ENCODE measurements at regions not wholly inside any gene's neighbourhood (a gene's known extent, or its start where the extent isn't known, plus 50 kb on each side); places are given as distances from the start of the nearest gene placed in this dataset.
"Not testable (repeated sequence)": the region's sequence is repeated elsewhere in the genome, so short reads cannot be mapped to it uniquely, and the experiment has no call there.

GRCh38 chr2:111320965-111321364 is 200.3 kb downstream of the BCL2L11 start:
- not testable (repeated sequence) for DNase-seq

GRCh38 chr2:111323384-111323783 is 202.7 kb downstream of the BCL2L11 start:
- DNase-seq = not testable (repeated sequence)

GRCh38 chr2:111327726-111328125 is 207.0 kb downstream of the BCL2L11 start:
- DNase-seq = not testable (repeated sequence)

DNA sequence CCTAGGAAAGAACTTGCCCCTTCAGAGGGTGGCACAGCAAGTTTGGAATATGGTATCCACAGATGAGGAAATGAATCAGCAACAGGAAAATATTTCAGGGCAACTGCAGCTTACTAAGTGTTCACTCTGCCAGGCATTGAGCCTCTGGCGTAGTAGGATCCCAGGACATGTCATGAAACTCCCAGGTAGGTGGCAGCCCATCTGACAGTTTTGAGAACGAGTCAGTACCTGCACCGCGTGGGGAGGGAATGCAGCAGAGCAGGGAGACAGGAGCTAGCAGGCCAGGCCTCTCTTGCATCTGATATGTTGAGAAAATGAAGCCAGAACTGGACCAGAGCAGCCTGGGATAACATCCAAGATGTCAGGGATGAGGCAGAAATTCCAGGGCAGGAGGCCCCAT is 208.6 kb downstream of the BCL2L11 start:
- DNase-seq = not testable (repeated sequence)

DNA sequence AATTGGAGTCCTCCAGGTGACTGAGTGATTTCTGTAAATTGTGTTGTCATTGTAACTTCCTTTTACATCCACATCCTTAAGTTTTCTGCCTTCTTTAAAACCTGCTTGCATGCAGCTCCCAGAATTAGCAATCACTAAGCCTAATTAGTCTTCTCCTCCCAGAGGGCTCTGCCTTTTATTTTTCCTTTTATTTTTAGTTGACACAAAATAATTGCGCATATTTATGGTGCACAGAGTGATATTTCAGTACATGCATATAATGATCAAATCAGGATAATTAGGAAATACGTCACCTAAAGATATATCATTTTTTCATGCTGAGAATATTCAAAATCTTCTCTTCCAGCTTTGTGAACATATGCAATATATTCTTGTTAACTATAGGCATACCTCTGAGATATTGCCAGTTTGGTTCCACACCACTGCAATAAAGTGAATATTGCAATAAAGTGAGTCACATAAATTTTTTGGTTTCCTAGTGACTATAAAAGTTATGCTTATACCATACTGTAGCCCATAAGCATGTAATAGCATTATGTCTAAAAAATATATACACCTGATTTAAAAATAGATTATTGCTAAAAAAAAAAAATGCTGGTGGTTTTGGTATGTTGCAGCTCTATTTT is 210.5 kb downstream of the BCL2L11 start:
- not testable (repeated sequence) for DNase-seq

DNA sequence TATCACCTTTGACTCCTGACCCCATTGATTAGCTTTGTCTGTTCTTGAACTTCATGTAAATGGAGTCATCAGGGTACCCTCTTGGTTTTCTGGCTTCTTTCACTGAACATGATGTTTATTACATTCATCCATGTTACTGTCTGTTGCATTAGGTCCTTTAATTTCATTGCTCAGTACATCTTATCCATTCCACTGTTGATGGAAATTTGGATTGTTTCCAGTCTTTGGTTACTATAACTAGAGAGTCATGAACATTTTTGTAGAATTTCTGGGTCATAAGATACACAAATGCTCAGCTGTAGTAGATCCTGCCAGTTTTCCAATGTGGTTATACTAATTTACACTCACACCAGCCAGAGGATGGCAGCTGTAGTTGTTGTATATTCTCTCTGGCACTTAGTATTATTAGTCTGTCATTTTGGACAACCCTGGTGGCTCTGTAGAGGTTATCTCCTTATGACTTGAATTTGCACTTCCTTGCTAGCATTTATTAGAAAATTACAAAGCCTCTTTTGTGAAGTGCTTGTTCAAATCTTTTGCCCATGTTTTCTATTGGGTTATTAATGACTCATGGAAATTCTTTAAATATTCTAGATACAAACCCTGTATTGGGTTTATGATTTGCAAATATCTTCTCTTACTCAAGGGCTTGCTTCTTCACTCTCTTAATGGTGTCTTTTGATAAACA is 214.7 kb downstream of the BCL2L11 start:
- DNase-seq = not testable (repeated sequence)

DNA sequence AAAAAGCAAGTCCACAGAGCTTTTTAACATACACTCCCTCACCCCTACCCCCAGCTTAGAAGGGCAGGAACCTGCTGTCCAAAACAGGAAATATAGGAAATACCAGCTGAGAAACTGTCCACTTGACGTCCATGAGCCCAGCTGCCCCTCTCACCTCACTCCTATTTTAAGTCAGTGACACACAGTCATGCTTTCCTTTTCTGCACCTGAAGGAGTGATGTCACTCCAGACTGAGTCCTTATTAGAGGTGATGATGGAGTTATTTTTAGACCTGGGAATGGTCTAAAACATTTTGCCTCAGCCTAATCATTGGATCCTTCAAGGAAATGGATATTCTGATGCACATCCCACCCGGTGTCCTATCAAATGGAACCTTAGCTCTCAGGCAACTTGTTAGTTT is 217.8 kb downstream of the BCL2L11 start:
- not testable (repeated sequence) for DNase-seq

GRCh38 chr2:111339476-111339875 is 218.8 kb downstream of the BCL2L11 start:
- not testable (repeated sequence) for DNase-seq

- DNase-seq = not testable (repeated sequence)
Measured at GRCh38 chr2:111344590-111344989, 223.9 kb downstream of the BCL2L11 start.

DNA sequence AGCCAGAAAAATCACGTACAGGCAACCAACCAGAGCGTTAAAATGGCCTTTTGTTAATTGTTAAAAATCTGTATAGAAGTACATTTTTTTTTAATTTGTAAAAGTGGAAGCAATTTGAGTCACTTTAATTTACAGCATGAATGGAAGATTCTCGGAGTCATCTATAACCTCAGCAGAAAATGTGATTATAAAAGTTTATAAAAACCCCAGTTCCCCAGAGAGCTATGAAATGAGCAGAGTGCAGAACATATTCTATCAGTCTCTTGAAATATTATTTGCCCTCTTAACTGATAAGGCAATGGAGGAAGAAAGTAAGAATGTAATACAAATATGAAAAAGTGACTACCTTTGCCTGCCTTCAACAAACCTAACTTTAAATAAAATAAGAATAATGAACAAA is 224.7 kb downstream of the BCL2L11 start:
- DNase-seq = not testable (repeated sequence)

DNA sequence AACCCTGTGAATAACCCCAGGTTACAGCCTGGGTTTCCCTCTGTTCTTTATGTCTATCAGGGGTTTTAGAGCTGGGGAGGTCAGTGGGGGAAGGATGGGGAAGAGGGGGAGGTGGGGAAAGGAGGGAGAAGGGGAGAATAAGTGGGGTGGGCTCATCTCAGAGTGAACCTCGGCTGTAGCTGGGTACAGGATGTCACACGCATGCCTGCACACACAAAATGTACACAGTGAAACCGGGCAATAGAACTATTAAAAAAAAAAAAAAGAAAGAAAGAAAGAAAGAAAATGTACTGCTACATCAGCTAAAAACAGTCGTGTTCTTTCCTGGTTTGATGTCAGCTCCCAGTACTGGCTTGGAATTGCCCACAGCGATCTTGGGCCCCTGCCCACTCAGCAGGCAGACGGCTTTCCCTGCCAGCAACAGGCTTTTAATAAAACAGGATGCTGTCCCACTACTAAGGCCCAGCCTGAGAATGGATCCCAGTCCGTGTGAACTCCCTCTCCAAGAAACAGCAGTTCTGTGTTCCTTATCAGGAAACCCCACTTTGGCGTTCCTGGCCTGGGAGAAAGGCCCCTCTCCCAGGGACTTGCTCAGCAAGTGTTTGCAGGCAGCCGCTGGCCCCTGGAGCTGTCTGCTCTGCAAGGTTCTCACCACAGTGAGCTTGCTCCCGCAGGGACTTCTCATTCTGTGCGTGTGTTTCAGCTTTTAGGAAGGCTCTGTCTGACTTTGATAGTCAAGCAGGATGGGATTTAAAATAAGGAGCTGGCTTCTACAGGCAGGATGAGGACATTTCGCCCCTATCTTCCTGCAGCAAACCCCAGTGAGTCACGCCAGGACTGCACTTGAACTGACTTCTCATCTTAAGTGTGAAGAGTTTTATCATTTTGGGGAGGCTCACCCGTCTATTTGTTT is 225.6 kb downstream of the BCL2L11 start:
- not testable (repeated sequence) for DNase-seq

DNA sequence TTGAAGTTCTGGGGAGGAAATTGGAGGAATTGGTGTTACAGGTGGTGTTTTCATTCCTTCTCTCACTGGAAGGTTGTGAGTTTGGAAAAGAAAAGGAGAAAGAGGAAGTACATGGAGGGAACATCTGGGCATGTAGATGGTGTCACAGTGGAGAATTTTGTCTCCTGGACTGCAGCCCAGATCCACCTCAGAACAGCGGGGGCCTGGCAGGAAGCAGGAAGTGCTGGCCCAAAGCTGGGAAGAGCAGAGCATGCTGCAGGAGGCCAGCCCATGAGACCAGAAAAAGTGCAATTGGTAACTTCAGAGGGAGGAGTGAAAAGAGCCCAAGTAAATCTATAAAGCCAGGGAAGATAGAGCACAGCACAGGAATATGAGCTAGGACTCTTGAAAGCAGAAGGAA is 227.0 kb downstream of the BCL2L11 start:
- DNase-seq = not testable (repeated sequence)

DNA sequence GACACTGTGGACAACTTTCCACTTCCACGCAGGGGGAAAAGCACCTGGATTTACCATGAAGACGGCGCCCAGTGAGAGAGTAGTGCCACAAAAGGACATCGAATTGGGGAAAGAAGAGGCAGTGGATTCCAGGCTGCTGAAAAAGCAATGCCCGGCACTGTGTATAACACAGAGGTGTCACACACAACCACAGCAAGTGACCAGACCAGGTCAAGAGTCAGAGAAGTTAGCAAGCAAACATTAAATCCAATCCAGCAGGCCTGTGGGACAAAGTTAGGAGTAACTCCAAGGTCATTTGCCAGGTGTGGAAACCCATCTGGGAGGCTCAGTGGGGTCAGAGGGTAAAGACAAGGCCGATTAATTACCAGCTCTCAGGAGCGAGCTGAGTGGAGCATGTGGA is 227.6 kb downstream of the BCL2L11 start:
- DNase-seq = not testable (repeated sequence)

DNA sequence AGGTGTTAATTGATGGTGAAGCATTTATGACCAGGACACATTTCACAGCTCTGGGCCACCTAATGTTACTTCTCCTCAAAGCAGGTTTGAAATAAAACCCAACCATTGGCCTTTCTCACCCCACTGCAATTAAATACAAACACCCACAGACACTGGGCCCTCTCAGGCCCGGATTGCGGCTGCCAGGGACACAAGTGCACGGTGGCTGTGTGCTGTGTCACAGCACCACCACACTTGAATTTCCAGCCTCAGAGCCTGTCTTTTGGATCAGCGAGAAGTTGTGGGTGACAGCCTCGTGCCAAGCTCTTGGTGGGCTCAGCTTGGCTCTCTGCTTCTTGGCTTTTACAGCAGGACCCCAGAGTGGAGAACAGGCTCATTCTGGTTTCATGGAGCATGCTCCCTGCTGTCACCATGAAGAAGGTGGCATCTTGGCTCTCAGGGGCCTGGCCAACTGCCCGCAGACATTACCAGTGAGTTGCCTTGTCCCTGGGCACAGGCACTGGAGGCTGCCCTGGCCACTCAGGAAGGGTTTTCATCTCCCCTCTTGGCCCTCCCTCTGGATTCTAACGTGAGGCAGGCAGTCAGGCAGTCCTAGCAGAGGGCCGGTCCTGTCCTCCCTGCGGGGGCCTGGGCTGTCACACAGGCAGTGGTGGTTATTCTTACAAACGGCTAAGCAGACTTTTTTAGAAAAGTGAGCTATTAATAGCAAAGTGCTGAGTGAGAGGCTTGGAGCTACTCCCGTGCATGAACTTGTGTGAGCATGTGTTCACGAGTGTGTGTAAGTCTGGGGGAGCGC is 234.5 kb downstream of the BCL2L11 start:
- not testable (repeated sequence) for DNase-seq

DNA sequence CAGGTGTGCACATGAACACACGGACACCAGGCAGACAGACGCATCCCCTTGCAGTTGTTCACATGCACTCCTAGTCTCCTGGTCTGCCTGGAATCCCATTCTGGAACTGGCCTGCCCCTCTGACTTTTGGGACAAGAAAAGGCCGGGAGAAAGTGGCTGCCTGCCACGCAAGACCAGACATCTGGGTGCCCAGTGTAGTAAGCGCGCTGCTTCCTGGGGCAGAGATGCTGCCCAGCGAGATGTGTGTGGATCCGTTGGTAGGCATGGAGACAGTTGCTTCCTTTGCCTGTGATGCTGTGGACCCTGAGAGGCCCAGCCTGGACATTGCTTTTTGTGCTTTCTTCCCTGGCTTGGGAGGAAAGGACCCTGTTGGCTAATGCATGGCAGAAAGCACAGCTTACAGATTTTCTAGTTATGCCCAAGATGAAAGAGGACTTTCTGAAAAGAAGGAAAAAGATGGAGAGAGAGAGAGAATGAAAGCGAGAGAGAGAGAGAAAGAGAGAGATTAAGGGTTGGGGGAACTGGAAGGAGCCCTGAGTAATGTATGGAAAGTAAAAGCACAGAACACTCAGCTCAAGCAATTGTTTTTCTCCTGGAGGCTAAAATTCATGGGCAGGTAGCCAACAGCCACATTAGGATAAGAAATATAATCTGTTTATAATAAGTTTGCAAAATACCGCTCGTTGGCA is 235.3 kb downstream of the BCL2L11 start:
- not testable (repeated sequence) for DNase-seq

- DNase-seq = not testable (repeated sequence)
Measured at GRCh38 chr2:111356512-111357031, 235.9 kb downstream of the BCL2L11 start.

DNA sequence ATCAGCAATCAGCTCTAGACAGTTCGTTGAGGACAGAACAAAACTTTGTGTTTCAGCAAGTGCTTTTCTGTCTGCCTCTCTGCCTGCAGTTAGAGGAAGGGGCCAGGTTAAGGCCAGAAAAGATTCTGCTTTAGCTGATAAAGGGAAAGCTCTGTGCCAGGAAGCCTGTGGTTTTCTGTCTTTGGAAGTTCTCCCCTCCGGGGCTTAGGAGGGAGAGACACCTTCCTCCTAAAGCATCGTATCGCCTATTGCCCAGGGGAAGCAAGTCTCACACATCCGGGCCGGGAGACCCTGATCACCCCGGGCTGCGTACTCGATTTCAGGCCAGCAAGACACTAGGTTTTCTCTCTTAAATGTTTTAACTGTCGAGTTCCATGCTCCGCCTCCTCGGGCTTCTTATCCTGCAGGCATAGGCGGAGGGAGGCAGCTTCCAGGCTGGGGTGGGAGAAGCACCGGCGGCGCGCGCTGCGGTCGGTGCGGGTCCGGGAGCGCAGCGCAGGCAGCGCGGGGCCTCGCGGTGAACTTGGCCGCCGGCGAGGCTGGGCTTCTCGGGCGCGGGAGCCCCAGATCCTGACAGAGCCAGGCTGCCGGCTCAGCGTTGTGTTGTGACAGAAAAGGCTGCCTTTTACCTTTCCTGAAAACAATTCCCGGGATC is 245.4 kb downstream of the BCL2L11 start:
- DNase-seq = not testable (repeated sequence)

DNA sequence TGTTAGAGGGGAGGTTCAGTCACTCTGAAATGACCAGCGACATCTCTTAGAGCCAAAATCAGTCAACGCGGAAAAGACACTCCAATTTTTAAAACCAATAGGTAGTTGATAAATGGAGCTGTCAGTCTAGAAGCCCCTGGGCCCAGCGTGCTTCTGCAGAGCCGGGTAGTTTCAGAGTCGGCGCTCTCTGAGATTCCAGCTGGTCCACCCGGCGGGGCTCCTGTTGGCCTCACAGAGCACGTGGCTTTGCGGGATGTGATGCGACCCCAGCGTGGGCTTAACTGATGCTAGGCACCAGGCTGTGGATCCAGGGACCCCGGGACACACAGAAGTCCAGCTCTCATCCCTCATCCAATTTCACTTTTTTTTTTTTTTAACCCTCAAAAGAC is 245.9 kb downstream of the BCL2L11 start:
- not testable (repeated sequence) for DNase-seq

- DNase-seq = not testable (repeated sequence)
Measured at GRCh38 chr2:111367080-111367479, 246.4 kb downstream of the BCL2L11 start.

DNA sequence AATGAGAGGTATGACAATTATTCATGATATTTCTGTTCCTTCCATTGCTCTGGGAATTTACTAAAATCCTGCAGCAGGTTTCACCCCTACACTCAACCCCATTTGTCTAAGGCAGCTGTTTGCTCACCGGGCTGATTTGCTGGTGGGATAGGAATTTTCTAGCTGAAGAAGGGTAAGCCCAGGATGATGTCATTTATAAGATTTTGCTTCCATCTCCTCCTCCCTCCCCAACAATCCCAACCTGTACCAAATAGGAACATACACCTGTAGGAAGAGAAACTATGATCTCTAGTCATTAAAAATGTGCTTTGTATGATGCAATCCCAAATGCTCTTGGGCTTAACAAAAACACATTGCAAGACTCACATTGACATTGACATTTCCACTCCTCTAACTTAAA is 247.2 kb downstream of the BCL2L11 start:
- not testable (repeated sequence) for DNase-seq

DNA sequence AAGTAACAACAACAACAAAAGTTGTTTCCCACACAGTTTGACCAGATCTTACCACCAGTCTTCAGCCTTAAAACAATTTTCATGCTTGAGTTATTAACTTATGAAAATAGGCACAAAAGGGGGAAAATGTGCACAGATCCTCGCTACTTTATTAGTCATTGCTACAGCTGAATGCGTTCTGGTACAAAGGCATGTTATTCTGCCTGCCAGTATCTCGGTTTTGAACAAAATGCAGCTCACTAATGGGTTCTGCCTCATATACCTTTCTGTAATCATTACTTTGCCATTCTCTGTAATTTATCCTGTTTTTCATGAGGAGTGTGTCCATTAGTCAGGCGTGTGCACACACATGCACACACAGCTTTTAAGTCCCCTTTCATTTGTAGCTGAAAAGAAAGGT is 247.6 kb downstream of the BCL2L11 start:
- DNase-seq = not testable (repeated sequence)

Measured in NCI-H1930 (cell line).